GM23338 (cell line): ENCODE measurements at regions not wholly inside any gene's neighbourhood (a gene's known extent, or its start where the extent isn't known, plus 50 kb on each side); places are given as distances from the start of the nearest gene placed in this dataset.

Experiments
- CTCF ChIP-seq, 2 experiments: fragments of 200-600 bp in 1 of 2; sonication (generic) in 1 of 2; conservative IDR thresholded peaks; 2 replicates each; pipeline versions ENCODE4 v1.5.1 to v1.6.1; 2016 to 2017; ENCODE audit warnings: antibody characterized with exemption in 2 of 2, low read depth in 2 of 2, mild to moderate bottlenecking in 2 of 2, moderate library complexity in 1 of 2
- JUNB ChIP-seq: IDR thresholded peaks from one replicate; pipeline ENCODE4 v1.6.1; 2016; ENCODE audit warnings: antibody characterized with exemption; ENCODE audit not compliant: unreplicated experiment
- REST ChIP-seq: IDR thresholded peaks from one replicate; pipeline ENCODE4 v1.6.1; 2018; ENCODE audit warnings: antibody characterized with exemption; ENCODE audit not compliant: unreplicated experiment

DNA sequence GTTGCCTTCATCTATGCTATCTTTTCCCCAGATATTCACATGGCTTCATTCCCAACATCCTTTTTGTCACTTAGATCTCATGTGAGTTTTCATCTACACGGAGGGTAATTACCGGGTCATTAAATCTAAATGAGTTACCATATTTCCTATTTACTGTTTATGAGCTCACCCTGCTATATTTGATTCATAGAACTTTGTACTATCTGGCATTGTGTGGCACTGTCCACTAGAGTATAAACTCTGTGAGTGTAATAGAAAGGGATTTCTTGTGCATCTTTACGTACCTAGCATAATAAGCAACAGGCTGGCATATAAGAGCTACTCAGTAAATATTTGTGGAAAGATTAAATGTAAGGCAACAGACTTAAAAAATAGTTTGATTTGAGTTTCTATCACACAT is 86.1 kb upstream of the LMO3 start:
- no peak for TF ChIP-seq CTCF (conservative IDR thresholded peaks at IDR 0.05; ENCODE audit: low read depth in 2 of 2)
- TF ChIP-seq JUNB = no peak
- TF ChIP-seq REST = no peak
